ENCODE measurements at regions not wholly inside any gene's neighbourhood (a gene's known extent, or its start where the extent isn't known, plus 50 kb on each side); places are given as distances from the start of the nearest gene placed in this dataset.

DNA sequence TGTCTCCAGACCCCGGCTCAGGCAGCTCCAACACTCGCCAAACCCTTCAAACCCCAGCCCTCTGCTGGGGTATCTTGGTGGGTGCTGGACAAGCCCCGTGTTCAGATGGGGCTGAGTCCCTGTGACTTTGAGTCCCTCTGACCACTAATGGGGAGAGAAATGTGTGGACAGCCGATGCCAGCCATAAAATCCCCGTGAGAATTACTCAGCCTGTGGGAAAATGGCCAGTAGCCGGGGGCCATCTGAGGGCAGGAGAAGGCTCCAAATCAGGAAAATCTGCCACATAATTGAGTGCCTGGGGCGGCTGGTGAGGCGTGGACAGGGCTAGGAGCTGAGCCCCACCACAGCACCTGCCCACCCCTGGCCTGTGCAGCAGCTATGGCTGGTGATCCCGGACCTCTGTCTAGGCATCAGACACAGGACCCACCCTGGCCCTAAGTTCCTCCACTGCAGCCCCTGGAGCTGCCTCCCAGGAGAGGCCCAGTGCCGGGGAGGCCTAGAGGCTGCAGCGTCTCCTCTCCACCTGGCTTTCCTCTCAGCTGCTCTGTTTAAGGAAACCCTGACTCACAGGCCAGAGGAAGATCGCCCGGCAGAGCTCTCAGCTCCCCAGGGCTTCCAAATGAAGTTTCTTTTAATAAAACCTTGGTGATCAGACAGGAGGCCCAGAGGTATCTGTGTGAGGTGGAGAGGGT is 53.7 kb upstream of the SLCO4A1 start:
- TF ChIP-seq, protein P1, sequence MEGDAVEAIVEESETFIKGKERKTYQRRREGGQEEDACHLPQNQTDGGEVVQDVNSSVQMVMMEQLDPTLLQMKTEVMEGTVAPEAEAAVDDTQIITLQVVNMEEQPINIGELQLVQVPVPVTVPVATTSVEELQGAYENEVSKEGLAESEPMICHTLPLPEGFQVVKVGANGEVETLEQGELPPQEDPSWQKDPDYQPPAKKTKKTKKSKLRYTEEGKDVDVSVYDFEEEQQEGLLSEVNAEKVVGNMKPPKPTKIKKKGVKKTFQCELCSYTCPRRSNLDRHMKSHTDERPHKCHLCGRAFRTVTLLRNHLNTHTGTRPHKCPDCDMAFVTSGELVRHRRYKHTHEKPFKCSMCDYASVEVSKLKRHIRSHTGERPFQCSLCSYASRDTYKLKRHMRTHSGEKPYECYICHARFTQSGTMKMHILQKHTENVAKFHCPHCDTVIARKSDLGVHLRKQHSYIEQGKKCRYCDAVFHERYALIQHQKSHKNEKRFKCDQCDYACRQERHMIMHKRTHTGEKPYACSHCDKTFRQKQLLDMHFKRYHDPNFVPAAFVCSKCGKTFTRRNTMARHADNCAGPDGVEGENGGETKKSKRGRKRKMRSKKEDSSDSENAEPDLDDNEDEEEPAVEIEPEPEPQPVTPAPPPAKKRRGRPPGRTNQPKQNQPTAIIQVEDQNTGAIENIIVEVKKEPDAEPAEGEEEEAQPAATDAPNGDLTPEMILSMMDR (IDR thresholded peaks at IDR 0.05; ENCODE audit: low read depth, low read length): no peak
- TF ChIP-seq EZH2phosphoT487 (IDR thresholded peaks at IDR 0.05; ENCODE audit: low read depth): no peak
